ENCODE measurements at regions not wholly inside any gene's neighbourhood (a gene's known extent, or its start where the extent isn't known, plus 50 kb on each side); places are given as distances from the start of the nearest gene placed in this dataset.

GRCh38 chr4:63757929-63758328, 651.3 kb downstream of the TECRL start:
- TF ChIP-seq POLR2AphosphoS5 (IDR thresholded peaks at IDR 0.05; ENCODE audit: low read depth, low read length) (no peak), USF2 (IDR thresholded peaks at IDR 0.05; ENCODE audit: borderline replicate concordance, low read depth, low read length) (no peak), CTCF (IDR thresholded peaks at IDR 0.05) (no peak), TEAD4 (IDR thresholded peaks at IDR 0.05; ENCODE audit: borderline replicate concordance, insufficient read depth) (no peak), SMC3 (IDR thresholded peaks at IDR 0.05; ENCODE audit: low read depth, low read length) (no peak), GABPA (IDR thresholded peaks at IDR 0.05; ENCODE audit: low read depth) (no peak), NFIC (IDR thresholded peaks at IDR 0.05; ENCODE audit: borderline replicate concordance) (no peak), EZH2phosphoT487 (IDR thresholded peaks at IDR 0.05; ENCODE audit: borderline replicate concordance, low read depth) (no peak), EP300 (IDR thresholded peaks at IDR 0.05; ENCODE audit: borderline replicate concordance in 1 of 2, low read depth in 1 of 2, low read length in 1 of 2) (no peak), MAX (IDR thresholded peaks at IDR 0.05; ENCODE audit: low read depth) (no peak)
